RPMI8226 (cell line): ENCODE measurements at regions not wholly inside any gene's neighbourhood (a gene's known extent, or its start where the extent isn't known, plus 50 kb on each side); places are given as distances from the start of the nearest gene placed in this dataset.
"Not testable (repeated sequence)": the region's sequence is repeated elsewhere in the genome, so short reads cannot be mapped to it uniquely, and the experiment has no call there.

Experiments used
- DNase-seq: peaks from one replicate; pipeline ENCODE4 v3.0.0-alpha.2; 2015

GRCh38 chr10:28897617-28898464, 220.5 kb downstream of the BAMBI start:
- DNase-seq, result no peak

DNA sequence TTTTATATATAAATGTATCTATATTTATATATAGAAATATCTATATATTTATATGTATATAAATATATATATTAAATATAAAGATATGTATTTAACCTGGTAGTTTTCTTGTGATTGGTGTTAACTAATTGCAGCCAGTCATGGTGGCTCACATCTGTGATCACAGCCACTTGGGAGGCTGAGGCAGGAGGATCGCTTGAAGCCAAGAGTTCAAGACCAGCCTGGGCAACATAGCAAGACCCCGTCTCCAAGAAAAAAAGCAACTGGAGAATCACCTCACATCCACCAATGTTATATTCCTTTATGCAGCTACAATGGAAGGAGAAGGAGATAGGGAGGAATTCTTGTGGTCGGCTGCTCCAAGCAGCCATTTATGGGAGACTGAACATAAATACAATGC, 224.9 kb downstream of the BAMBI start:
- no peak for DNase-seq

- DNase-seq, result no peak
These were observed 225.7 kb downstream of the BAMBI start for GRCh38 chr10:28903063-28903462.

DNA sequence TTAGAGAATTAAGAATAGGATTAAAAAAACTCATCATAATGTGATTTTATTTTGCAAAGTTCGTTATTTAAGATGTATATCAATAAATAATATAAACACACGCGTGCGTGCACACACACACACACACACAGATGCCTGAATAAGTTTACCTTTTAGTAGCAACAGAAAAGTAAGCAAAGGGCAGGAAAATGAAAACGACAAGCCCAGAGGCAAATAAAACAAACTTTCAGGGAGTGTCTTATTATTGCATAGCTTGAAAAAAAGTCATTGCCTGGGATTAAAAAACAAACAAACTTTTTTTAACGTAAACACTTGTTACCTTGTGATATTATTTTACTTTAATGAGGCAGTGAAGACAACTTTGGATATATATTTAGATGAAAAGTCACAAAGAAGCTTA, 226.4 kb downstream of the BAMBI start:
- DNase-seq, result no peak

DNA sequence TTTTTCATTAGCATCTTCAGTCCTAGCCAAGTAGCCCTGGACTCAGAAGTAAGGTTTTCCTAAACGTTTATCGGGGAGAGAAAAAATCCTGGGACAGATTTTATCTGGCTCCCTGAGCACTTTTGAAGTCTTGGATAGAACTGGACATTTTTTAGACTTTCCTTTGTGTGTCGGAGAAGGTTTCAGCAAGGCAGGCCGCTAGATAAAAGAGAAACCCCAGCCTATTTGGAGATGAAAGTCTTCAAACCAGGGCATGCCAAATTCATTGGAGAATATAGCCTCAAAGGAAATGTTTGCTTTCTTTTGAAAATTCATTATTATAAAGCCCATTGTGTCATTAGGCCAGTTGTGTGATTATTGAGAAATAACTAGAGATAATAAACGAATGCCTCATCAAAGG, 228.1 kb downstream of the BAMBI start:
- no peak for DNase-seq

DNA sequence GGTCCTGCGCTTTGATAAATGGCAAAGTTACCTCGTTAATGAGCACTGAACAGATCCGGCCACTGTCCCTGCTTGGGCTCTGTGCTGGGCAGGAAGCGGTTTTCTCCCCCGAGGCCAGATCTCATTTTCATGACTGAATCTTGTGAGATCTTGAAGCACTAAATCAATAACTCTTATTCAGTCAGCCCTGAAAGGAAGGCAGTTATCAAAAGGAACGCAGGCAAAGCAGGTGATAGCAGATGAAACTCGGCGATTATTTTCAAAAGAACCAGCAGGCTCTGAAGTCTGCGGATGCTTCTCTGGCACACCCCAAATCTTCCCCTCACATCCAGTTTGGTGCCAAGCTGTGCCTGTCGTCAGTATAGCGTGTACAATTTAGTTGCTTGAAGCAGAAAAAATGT, 228.7 kb downstream of the BAMBI start:
- no peak for DNase-seq

- no peak for DNase-seq
These were observed 229.1 kb downstream of the BAMBI start for GRCh38 chr10:28906415-28906814.

GRCh38 chr10:28906934-28907333, 229.6 kb downstream of the BAMBI start:
- no peak for DNase-seq

DNA sequence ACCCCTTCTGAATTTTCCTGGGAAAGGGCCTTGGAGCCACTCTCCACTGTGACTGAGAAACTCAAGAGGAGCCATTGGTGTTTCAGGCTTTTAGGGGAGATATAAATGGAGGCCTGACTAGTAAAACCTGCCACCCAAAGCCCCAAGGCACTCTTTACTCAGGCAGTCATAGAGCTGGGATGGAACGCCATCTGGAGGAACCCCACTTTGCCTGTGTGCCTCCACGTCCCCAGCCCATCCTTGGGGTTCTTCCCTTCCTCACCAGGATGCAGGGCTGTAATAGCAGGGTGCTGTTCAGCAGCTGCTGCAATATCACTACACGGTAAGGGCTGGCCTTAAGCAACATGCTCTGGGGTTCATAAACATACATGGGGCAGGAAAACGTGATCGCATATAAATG, 232.6 kb downstream of the BAMBI start:
- DNase-seq, result no peak

DNA sequence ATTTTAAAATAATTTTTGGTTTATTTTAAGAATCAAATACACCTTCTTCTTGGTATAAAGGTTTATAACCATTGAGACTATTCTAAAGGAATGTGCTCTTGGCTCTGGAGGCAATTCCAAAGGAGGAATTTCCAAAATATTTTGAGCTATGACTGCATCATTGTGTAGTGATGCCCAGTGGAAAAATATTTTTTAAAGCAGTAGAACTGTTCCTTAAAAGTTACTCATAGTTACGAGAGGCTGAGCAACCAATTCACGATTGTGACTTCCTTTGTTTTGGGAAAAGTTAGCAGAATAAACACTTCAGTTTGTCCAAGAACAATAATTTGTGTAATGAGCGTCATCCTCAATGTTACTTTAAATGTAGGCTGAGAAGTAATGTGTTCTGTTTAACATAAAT, 233.6 kb downstream of the BAMBI start:
- DNase-seq, result no peak

DNA sequence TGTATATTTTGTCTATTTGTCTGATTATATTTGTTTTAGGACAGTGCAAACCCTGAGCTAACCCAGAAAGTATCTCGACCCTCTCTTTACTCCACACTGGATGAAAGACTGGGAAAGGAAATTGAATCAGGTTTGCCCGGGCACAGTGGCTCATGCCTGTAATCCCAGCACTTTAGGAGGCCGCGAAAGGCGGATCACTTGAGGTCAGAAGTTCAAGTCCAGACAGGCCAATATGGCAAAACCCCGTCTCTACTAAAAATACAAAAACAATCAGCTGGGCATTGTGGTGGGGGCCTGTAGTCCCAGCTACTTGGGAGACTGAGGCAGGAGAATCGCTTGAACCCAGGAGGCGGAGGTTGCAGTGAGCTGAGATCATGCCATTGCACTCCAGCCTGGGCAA, 234.2 kb downstream of the BAMBI start:
- not testable (repeated sequence) for DNase-seq

- no peak for DNase-seq
These were observed 234.9 kb downstream of the BAMBI start for GRCh38 chr10:28912017-28912783.

DNA sequence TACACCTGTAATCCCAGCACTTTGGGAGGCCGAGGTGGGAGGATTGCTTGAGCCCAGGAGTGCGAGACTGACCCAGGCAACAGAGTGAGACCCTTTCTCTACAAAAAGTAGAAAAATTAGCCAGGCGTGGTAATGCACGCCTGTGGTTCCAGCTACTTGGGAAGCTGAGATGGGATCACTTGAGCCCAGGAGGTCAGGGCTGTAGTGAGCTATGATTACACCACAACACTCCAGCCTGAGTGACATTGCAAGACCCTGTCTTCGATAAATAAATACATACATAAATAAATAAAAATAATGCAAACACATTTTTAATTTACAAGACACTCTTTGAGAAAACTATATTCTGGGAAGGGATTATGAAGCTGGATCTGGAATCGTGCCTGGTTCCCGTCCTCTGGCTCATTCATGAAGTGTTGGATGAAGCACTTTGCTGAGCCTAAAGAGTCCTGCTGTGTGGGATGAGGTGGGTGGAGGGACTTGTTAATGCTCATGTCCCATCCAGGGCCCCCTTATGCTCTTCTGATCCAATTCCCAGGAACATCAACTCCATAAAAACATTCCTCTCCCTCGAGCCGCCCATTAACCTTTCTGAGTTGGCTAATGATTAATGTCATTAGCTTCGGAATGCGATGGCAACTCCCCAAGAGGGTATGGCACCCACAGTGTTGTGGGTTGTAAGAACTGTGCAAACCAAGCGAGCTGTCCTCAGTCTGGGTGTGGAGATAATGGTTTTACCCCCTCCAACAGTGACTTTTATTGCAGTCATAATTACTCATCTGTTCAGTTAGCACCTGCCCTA, 236.3 kb downstream of the BAMBI start:
- no peak for DNase-seq

DNA sequence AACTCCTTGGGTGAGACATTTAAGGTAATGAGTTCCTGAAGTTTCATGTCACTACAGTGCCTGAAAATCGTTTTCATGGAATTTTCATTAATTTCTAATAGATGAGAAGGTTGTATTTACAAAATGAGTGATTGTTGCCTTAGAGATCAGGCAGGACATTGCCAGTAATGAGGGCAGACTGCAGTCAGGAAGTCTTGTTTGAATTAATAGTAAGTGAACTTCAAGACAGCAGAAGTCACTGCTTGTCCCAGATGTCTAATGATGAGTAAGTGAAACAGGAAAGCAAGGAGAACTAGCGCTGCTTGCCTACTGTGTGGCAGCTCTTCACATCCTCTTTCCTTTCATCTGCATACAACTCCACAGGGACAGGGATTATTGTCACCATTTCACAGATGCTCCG, 237.4 kb downstream of the BAMBI start:
- no peak for DNase-seq

- DNase-seq, result no peak
These were observed 238.8 kb downstream of the BAMBI start for GRCh38 chr10:28915989-28916588.

DNA sequence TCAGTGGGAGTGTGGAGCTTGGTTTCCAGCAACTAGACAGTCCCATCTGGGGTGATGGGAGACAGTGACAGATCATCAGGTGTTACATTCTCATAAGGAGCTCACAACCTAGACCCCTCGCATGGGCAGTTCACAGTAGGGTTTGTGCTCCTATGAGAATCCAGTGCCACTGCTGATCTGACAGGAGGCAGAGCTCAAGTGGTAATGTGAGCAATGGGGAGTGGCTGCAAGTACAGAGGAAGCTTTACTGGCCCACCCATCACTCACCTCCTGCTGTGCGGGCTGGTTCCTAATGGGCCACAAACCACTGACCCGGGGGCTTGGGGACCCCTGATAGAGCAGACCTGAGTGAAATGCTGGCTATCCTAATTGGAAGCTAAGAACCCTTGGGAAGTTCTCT, 242.8 kb downstream of the BAMBI start:
- DNase-seq, result no peak

DNA sequence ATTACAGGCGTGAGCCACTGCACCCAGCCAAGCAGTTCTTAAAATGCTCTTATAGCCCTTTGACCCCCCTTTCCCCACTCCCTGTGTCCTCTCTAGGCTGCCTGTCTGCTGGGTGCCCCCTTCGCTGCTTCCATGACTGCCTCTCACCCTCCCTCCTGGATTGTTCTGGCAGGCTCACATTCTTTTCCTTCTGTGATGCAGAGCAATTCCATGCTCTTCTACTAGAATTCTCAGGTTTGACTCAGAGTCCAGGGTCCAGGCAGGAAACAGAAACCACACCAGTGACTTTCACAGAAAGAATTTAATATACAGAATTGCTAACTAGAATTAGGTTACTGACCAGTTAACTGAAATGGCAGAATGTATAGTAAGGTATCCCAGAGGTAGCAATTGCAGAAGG, 244.8 kb downstream of the BAMBI start:
- DNase-seq, result no peak

DNA sequence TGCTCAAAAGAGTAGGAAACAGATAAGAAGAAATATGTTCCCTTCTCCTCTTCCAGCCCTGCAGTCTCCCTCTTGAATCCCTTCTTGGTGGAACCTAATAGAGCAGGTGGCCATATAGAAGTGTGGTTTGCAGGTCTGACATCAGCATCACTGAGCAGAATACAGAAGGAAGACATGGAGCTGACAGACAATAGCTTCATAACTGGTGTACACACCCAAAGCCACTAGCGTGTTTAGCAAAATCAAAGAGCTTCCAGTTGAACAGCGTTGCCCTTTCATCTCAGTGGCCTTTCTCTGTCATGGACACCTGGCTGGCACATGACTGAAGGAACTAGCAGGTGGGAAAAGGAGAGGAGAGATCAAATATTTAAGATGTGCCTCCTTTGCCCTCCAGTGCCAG, 245.5 kb downstream of the BAMBI start:
- no peak for DNase-seq

DNA sequence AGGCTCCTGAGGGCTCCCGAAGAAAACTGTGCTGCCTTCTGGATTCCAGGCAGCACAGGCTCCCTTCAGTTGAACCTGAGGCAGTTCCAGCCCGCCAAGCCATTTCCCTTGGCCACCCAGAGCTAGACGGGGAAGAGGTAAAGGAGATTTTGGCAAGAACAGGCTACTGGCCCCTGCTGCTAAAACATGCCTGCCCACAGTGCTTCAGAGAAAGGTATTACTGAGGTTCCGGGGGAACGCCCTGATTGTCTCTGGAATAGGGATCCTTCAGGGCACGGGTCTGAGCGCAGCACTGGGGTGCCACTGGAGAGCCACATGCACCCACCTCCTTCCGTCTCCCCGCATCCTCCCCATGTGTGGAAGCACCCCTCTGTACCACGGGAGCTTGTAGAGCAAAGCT, 247.4 kb downstream of the BAMBI start:
- DNase-seq, result no peak

DNA sequence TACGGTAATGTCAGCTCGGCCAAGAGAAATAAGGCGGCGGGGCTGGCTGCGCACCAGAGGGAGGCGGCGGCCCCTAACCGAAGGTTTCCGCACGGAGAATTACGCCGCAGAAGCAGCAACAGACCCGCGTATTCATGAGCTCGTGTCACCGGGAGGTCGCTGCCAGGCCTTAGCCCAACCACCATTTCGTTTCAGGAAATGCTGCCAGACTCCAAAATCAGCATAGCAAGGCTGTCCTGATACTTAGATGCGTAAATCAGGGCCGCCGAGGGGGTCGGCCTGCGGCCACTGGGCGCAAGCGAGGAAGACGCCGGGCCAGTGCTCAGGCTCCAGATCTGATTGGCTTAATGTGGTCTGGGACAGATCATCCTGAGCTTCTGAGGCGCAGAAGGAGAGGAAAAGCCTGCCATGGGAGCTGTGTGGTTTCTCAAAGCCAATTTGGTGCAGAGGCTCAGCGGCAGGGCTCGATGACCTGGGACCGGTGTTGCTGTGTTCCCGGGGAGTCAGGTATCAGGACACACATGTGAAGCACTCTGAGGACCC, 247.9 kb downstream of the BAMBI start:
- DNase-seq, result no peak

DNA sequence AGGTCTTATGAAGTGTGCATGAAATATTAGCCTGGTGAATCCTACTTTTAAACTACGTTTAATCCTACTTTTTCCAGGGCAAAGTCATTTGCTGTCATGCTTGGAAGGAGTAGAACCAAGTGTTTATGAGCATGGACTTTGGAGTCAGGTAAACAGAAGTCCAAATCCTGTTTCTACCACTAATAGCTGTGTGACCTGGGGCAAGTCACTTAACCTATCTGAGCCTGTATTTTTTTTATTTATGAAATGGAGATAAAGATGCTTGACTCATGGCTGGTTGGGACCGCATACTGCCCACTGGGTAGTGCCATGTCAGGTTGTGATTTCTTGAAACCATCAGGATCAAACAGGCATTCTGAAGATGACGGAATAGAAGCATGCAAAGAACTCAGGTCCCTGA, 249.6 kb downstream of the BAMBI start:
- no peak for DNase-seq

- no peak for DNase-seq
These were observed 251.2 kb downstream of the BAMBI start for GRCh38 chr10:28928484-28928883.

- no peak for DNase-seq
These were observed 252.6 kb downstream of the BAMBI start for GRCh38 chr10:28929942-28930341.
